Tibial nerve (tissue), 3 donors: ENCODE measurements at regions not wholly inside any gene's neighbourhood (a gene's known extent, or its start where the extent isn't known, plus 50 kb on each side); places are given as distances from the start of the nearest gene placed in this dataset.

Experiments used
- POLR2A ChIP-seq, 2 donors: fragments of 450-650 bp; IDR thresholded peaks; one replicate each; pipeline ENCODE4 v1.6.1; 2017; ENCODE audit warnings: antibody characterized with exemption in 2 of 2, mild to moderate bottlenecking in 2 of 2, moderate library complexity in 2 of 2
- TF ChIP-seq, protein P1 (sequence below), 5 experiments: fragments of 200-600 bp in 3 of 5; fragments of 450-650 bp in 2 of 5; sonication (generic) in 3 of 5; IDR thresholded peaks; one replicate each; pipeline ENCODE4 v1.5.1; 2016 to 2019; ENCODE audit warnings: antibody characterized with exemption in 5 of 5, mild to moderate bottlenecking in 3 of 5, moderate library complexity in 2 of 5

- no peak for TF ChIP-seq POLR2A (IDR thresholded peaks at IDR 0.05)
- TF ChIP-seq, protein P1, sequence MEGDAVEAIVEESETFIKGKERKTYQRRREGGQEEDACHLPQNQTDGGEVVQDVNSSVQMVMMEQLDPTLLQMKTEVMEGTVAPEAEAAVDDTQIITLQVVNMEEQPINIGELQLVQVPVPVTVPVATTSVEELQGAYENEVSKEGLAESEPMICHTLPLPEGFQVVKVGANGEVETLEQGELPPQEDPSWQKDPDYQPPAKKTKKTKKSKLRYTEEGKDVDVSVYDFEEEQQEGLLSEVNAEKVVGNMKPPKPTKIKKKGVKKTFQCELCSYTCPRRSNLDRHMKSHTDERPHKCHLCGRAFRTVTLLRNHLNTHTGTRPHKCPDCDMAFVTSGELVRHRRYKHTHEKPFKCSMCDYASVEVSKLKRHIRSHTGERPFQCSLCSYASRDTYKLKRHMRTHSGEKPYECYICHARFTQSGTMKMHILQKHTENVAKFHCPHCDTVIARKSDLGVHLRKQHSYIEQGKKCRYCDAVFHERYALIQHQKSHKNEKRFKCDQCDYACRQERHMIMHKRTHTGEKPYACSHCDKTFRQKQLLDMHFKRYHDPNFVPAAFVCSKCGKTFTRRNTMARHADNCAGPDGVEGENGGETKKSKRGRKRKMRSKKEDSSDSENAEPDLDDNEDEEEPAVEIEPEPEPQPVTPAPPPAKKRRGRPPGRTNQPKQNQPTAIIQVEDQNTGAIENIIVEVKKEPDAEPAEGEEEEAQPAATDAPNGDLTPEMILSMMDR (IDR thresholded peaks at IDR 0.05) = no peak
Measured at GRCh38 chr13:32861304-32861703, 154.9 kb upstream of the KL start.
